Activated T-cell treated with anti-CD3 and anti-CD28 coated beads for 1 hour (primary cell): ENCODE measurements at regions not wholly inside any gene's neighbourhood (a gene's known extent, or its start where the extent isn't known, plus 50 kb on each side); places are given as distances from the start of the nearest gene placed in this dataset.

Experiments
- DNase-seq: peaks from one replicate; pipeline ENCODE4 v3.0.0-alpha.2; 2020; ENCODE audit warnings: low read depth

GRCh38 chr5:54743581-54743980, 226.0 kb downstream of the SNX18 start:
- no peak for DNase-seq

- DNase-seq, result no peak
These were observed 224.9 kb downstream of the SNX18 start for GRCh38 chr5:54742417-54742891.

DNA sequence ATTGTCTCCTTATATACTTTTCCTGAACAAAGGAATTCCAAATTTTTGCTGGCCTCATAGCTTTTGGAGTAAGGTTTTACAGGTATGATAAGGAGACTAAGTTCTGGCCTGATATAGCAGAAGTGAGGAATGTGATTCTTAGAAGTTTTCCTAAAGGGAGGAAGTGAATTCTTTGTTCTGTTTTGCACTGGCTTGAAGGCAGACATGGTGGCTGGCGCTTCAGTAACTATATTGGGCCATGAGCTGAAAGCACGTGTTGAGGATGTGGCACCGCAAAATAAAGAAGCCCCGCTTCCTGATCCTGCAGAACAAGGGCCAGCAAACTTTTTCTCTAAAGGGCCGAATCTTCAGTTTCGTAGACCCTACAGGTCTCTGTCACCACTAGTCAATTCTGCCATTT, 224.2 kb downstream of the SNX18 start:
- no peak for DNase-seq

- DNase-seq, result no peak
These were observed 222.6 kb downstream of the SNX18 start for GRCh38 chr5:54740141-54740540.

- DNase-seq, result no peak
These were observed 221.8 kb downstream of the SNX18 start for GRCh38 chr5:54739371-54739770.

- no peak for DNase-seq
These were observed 221.4 kb downstream of the SNX18 start for GRCh38 chr5:54738973-54739367.

- DNase-seq, result no peak
These were observed 220.8 kb downstream of the SNX18 start for GRCh38 chr5:54738118-54738972.

- DNase-seq, result no peak
These were observed 218.6 kb downstream of the SNX18 start for GRCh38 chr5:54736003-54736797.

- DNase-seq, result no peak
These were observed 215.5 kb downstream of the SNX18 start for GRCh38 chr5:54733101-54733500.

GRCh38 chr5:54732108-54732507, 214.5 kb downstream of the SNX18 start:
- DNase-seq, result no peak

- no peak for DNase-seq
These were observed 211.0 kb downstream of the SNX18 start for GRCh38 chr5:54728588-54728915.

DNA sequence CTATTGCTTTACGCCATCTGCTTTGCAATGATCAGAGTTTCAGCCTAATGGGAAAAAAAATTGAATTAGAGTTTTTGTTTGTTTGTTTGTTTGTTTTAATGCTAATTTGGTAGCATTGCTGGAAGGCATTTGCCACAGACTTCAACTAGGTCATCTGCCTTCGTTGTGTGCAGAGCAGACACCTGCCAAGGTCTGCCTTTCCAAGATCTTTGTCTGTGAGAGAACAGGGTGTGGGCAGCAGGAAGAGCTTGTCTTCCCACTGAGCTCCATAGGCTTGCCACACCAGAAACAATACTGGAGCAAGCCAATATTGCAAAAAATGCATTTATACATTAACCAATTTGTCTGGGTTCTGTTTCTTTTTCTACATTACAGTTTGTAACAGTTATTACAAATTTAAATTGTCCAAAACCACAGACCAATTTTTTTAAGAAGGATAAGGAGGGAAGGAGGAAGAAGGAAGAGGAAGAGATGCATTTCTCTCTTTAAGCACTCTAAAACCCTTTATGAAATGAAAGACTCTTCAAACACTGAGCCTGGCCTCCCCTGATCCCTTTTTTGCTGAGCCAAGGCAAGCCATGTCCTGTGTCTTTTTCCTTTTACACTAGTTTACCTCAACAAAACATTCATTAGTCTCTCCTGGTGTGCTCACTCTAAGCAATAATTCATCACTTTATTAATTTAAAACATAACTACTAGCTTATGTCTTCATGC, 210.5 kb downstream of the SNX18 start:
- DNase-seq, result no peak

- no peak for DNase-seq
These were observed 208.1 kb downstream of the SNX18 start for GRCh38 chr5:54725391-54726280.

DNA sequence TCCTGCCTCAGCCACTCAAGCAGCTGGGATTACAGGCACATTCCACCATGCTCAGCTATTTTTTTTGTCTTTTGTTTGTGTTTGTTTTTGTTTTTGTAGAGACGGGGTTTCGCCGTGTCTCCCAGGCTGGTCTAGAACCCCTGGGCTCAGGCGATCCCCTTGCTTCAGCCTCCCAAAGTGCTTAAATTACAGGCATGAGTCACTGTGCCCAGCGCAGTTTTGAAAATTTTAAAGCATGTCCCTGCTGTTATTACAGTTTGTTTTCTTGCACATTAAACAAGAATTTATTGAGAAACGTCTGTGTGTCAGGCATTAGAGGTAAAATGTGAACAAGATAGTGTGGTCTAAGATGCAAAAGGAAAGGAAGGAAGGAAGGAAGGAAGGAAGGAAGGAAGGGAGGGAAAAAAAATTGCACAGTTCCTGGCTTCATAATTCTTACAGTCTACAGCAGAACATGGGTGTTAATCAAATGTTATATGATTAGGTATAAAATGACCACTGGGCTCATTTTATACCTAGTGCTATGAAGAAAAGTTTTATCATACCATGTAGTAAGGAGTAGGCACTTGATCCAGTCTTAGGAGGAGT, 205.4 kb downstream of the SNX18 start:
- DNase-seq, result no peak

GRCh38 chr5:54721951-54722654, 204.5 kb downstream of the SNX18 start:
- no peak for DNase-seq

DNA sequence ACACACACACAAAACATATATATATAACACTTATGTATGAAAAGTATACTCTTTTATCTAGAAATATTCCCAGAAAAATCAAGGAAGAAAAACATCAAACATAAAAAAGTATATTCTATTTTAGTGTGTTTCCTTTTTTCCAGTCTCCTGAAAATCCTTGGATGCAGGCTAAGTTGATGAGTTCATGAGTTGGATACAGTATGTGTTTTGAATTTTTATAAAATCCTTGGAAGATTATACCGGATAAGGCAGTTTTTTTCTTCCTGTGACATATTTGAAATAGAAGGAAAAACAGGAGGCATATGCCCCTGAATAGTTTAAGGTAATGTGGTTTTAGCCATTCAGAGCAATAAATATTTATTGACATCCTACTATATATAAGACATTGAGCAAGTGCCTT, 203.6 kb downstream of the SNX18 start:
- DNase-seq, result no peak

GRCh38 chr5:54720341-54720740, 202.8 kb downstream of the SNX18 start:
- no peak for DNase-seq

GRCh38 chr5:54719384-54720283, 202.1 kb downstream of the SNX18 start:
- no peak for DNase-seq

DNA sequence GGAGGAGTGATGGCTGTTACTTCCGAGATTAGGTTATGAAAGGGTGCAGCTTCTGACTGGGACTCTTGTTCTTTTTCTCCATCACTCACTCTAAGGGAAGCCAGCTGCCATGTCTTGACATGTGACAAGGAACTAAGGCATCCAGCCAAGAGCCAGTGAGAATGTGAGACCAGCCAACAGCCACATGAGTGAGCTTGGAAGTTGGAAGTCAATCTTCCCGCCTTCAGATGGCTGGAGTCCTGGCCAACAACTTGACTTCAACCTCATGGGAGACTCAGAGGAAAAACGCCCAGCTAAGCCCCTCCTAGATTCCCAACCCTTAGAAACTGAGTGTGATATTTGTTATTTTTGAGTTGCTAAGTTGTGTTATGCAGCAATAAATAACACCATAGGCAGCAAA, 201.1 kb downstream of the SNX18 start:
- DNase-seq, result no peak

DNA sequence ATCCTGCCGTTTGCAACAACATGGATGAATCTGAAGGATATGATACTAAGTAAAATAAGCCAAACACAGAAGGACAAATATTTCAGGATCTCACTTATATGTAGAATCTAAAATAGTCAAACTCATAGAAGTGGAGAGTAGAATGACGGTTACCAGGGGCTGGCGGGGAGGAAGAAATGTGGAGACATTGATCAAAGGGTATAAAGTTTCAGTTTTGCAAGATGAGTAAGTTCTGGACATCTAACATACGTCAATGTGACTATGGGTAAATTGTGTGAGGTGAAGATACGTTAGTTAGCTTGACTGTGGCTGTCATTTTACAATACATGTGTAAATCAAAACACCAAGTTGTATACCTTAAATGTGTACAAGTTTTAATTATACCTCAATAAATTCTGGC, 200.3 kb downstream of the SNX18 start:
- DNase-seq, result no peak
